ENCODE measurements at regions not wholly inside any gene's neighbourhood (a gene's known extent, or its start where the extent isn't known, plus 50 kb on each side); places are given as distances from the start of the nearest gene placed in this dataset.

DNA sequence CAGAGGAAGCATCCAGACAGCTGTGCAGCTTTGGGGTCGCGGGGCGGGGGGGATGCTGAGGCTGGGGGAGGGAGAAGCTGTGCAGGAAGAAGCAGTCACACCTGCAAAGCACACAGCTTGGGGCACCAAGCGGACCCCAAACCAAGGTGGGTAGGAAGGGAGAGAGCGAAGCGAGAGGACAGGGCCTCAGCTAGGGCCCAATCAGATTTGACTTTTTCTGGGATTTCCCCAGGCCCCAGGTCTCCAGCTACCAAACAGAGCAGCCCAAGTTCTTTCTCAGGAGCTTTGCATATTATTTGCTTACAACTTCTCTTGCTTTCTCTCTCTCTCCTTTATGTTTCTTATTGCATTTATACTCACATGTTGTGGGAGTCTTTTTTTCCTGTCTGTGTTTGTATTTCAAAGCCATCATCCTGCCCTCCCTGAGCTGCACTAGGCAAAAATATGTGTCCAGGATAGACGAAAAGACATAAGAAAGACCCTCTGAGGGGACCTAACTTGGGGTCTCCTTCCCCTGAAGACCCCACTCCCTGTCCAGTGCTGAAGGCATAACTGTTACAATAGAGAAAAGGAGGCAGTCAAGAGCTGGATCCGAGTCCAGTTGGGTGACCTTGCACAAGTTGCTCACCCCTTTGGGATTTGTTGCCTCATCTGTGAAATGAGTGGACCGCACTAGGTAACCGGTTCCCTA is 50.6 kb upstream of the SMNDC1 start:
- no peak for DNase-seq

DNA sequence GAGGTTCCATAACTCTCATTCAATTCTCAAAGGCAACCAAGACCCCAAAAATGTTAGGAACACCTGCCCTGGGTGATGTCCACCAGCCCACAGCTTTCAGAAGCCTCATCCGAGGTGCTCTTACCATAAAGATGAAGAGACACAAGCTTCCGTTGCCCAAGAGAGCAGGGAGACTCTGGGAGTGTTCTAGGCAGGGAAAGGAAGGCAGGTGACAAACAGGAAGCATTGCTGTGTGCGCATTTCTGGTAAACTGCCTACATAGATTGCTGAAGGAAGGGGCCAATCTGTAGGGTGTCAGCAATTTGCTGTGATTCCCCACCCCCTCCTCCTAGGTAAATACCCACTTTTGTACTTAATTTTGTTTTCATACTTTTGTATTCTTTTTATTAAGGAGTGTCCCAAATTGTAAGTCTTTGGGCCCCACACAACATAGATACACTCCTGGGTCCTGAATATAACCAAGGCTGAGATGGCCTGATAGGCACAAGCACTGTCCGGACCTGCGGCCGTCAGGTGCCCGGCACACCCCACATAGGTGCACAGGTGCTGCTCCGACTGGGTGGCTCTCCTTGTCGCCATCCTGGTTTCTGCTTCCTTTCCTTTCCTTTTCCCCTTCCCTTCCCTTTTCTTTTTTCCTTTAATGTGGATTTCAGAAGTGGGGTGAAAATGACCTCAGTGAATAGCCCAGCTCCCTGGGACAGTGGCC is 51.4 kb upstream of the SMNDC1 start:
- DNase-seq: no peak

DNA sequence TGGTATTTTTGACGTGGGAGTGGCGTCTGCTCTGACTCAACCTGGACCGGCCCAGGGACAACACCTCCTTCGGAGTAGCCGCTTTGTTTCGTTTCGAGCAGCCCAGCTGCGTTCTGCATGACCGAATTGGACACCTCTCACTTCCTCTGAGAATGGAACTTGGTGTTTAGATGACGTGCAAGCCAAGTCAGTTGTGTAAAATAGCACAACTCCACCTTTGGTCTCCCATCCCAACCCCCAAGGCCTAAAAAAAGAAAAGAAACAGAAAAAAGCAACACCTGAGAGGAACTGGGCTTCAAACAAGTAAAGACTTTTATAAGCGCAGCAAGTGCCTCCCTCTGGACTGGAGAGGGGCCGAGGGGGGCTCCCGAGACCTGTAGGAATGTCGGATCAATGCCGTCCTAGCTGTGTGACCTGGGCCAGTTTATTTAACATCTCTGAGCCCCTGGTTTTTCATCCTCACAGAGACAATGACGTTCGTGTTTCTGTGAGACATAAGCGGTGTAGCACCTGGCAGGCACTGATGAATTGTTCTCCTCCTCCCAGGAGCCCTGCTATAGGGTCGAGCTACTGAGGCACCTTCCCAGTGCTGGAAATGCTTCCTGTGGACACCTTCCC is 52.0 kb upstream of the SMNDC1 start:
- no peak for DNase-seq

DNA sequence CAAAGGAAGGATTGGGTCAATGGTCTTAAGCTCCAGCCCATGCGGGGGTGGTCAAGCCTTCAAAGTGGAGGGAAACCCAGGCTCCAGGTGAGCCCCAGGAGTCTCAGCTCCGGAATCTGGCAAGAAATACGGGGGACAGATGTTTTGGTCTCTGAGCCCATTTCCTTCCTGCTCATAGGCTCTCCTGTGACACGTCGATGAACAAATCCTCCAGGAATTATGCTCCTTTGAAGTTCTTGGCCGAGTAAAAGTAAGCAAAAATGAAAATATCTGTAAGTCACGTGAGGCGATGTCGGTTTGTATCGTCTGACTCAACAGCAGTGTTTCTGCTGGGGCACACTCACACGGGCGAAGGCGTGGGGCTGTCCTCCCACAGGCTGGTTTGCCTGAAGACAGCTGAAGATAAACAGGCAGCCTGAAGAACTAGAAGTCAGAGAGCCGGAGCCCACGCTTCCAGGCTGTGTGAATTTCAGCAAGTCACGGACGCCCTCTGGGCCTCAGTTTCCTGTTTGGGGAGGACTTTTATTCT is 52.6 kb upstream of the SMNDC1 start:
- DNase-seq: no peak

DNA sequence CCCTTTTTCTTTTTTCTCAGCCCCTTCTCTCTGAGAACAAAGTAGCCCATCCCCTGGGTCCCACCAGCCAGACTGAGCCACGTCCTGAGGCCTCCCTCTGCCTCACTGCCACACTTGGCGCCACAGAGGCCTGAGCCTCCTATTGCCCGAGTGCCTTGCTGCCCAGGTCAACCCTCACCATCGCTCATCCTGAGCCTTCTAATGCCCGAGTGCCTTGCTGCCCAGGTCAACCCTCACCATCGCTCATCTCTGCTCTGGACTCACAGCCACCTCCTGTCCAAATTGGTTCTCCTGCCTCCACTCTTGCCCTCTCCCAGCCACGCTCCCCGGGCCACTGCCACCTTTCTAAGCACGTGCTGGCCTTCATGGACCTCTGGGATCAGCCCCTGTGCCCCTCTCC is 53.2 kb upstream of the SMNDC1 start:
- DNase-seq: no peak

DNA sequence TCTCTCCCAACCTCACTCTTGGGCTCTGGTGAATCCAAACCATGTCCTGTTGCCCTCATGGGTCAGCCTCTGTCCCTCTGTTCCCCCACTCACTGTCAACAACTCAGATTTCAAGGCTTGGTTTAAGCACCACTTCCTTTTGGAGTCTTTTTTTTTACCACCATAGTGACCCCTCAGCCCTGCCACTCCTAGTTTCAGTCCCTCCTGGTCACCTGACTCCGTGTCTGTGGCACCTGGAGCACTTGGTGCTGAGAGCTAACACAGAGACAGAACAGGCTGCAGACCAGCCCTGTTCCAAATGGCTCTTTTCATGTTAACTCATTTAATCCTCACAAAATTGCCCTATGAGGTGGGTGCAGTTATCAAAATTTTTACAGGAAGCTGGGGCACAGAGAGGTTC is 53.6 kb upstream of the SMNDC1 start:
- DNase-seq: no peak

DNA sequence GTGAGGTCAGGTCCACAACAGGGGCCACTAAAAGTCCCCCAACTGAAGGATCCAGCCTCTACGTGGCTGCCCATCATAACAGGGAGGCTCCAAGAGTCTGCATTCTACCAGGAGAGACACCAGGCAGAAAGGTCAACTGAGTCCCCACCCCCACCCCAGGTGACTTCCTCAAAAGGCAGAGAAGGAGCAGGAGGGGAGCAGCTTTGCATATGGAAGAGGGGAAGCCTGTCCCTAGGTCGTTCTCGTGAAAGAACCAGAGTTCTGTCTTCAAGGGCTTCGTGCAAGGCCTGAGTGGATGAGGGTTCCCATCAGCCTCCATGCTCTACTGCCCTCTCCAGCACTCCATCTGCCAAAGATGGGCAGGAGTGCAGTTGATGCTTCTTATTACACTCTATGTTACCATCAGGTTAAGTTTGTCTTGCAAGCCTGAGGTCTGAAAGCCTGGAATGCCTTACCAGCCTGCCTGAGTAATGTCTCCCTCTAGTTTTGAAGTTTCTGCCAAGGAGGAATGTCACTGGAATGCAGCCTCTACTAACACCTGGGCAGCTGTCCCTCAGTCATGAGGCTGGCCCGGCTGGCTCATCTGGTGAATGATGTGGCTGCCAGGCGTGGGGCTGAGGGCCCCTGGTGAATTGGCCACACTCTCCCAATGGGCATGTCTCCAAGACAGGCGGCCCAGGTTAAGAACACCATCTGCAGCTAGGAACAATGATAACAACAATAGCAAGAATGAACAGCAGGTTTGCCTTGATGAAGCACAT is 54.3 kb upstream of the SMNDC1 start:
- DNase-seq: no peak

DNA sequence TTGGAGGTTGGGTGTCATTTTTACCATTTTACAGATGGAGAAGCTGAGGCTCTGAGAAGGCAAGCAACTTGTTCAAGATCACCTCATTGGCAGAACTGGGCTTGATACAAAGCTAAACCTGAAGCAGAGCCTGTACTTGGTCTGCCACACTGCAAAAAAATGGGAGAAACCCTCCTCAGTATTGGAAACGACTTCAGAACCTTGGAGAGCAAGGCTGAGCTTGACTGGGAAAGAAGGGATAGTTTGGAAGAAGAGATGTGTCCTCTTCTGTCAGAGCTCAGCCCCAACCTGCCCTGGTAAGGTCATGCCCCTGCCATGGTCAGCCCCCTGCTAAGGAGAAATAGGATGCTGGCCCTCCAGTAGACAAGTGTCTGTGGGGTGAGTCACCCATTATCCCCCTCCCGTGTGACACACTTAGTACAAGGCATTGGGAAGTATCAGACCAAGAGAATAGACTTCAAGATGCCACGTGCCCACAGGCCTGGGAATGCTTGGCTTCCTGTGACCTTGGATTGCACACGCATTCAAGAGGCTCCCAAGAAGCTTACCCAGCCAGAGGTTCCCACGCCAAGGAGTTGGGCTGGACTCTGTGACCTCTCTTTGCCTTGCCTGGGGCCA is 56.2 kb upstream of the SMNDC1 start:
- no peak for DNase-seq

DNA sequence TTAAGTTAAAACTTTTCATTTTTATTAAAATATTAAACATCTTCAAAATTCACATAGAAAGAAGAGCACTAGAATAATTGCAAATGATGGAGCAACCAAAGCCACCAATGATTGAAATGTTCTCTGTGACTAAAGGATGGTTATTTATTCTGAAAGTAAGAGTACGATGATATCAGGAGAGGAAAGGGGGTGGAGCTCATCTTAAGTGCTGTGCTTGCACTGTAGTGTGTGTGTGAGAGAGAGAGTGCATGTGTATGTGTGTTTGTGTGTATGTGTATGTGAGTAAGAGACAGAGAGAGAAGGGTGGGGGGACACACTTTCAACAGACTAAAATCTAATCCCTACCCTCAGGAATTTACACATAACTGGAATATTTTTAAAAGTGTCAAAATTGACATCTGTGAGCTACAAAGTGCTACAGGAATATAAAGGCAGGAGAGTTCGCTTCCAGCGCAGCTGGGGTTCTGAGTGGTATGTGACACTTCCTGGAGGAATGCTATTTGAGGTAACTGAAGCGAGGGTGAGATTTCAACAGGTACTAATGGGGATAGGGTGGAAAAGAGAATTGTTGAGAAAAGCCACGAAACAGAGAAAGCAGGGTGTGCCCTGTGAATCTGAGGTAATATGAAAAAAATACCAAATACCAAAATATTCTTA is 57.2 kb upstream of the SMNDC1 start:
- no peak for DNase-seq

DNA sequence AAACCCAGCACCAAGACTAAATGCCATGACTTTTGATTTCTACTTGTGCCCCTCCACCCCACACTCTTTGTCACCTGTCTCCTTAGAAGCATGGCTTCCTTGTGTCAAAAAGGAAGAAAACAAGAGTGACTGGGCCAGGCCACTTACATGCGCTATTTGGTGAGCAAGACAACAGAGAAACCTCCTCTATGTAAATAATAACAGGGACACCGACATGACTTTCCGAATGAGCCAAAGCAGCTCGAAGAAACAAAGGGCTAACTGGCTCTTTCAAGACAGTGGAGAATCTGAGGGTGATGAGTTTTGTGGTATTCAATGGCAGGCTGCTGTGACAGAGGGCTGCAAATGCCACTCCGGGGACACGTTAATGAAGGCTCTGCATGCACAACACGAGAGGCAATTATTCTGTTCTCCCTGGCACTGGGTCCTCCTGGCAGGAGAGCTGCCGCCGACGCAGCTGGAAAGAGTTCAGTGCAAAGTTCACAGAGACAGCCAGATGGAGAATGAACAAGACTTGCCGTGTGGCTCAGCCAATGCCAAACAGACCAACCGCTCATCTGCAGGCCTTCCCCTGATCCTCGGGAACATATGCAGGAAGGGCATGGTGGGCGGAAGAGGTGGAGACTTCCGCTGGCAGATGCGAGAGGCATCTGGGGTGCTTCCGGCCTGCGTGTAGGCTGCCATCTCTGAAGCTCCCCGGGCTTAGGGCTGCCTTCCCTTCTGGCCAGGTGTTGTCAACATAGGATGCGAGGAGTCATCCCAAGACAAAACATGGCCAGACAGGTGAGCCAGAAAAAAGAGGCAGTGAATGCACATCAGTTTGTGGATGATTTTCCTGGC is 59.1 kb upstream of the SMNDC1 start:
- DNase-seq: no peak

DNA sequence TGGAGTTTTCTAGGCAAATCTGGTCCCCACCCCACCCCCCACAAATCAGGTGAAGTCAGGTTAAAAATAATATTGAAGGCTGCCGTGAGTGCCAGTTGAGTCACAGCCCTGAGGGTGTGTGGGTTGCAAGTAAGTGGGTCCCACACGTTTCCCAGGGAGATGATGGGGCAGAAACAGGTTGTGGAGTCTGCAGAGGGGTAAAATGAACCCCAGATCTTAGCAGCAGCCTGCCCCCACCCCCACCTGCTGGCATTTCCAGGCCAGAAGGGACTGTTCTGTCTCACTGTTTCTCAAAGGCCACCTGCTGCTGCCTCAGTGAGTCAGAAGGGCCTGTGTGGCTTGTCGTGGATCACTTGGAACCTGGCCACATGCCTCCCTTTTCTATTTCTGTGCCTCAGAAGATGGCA is 59.8 kb upstream of the SMNDC1 start:
- no peak for DNase-seq

DNA sequence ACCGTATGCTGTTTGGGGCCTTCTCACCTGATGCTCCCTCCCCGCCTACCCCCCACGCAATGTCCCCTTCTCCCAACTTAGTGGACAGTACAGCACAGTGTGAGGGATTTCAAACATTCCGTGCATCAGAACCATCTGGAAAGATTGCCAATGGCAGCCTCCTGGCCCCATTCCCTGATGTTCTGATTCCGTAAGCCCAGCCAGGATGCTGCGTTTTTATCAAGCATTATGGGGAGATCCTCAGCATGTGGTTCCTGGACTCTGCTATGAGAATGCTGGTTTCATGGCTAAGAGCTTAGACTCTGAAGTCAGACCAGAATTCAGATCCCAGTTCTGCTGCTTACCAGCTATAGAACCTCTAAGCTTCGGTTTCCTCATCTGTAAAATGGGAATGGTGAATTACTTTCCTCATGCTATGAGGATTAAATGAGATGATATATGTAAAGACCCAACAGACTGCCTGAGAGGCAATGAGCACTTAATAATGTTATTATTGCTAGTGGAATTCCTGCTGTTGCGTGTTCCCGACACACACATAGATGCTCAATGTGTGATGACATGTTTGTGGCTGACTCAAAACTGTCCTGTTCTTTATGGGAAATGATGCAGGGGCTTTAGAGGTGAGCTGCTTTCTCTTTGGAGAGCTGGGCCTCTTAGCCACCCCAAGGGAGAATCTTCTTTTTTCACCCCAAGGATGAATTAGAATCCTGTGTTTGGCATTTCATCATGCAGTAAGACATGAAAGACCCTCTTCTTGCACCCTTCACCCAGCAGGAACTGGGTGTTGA is 60.8 kb upstream of the SMNDC1 start:
- no peak for DNase-seq

DNA sequence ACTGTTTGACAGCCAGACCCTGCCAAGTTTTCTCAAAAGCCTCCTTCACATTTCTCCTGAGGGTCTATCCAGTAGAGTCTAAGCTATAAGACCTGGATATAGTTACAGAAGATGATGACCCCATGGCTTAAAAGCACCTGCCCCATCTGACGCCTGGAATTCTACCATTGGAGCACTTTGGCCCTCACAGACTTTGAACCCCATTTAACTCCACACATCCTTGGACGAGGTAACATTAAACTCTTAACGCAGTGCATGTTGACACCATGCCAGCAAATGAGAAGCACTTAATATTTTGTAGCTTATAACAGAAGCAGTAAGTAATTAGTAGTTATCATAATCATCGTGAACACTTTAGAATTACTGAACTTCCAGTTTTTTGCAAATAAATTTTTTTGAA is 61.9 kb upstream of the SMNDC1 start:
- no peak for DNase-seq

DNA sequence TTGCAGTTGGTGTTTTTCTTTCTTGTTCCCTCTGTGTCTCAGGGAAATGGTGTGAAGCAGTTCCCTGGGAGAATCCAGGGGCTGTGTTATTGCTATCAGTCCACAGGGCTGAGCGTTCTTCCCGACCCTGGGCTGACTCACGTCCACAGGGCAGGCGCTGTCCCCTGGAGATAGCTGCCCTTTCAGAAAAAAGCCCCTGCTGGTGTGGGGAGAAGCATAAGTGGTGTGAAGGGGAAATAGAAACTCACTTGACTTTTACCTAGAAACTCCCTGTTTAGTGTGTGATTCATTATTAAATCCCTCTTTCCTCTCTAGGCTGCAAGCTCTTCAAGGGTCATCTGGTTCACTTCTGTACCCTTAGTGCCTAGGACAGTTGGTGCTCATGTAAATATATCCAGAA is 63.3 kb upstream of the SMNDC1 start:
- no peak for DNase-seq

DNA sequence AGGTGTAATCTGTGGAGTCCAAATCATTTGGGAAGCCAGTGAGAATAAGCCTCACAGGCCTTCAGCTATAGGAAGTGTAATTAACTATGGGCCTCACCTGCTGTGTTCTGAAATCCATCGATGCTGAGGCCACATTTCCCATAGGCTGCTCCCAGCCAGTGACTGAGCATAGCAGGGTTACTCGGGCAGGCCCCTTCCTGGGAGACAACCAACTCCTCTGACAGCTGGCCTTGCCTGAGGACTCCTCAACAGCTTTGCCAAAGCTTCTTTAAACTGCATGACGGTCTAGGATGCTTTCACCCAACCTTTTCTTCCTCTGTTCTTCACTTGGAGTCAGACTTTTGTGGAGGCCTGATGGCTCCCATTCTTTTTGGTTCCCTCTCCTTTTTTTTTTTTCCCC is 63.8 kb upstream of the SMNDC1 start:
- DNase-seq: no peak

DNA sequence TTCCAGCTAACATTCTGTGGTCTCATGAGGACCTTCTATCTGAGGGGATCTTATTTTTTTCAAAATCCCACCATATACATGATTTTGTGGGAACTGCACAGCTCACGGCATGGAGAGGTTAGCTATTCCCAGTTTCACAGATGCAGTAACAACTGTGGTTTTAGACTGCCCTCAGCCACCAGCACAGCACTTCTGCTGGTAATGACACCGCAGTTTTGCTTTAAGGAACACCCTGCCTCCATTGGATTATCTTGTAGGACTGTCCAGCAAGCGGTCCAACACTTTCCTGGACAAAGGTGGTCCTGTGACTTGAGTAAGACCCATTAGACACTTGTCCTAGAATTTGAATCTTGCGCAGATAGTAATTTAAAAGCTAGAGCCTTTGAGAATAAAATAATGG is 65.3 kb upstream of the SMNDC1 start:
- DNase-seq: no peak

DNA sequence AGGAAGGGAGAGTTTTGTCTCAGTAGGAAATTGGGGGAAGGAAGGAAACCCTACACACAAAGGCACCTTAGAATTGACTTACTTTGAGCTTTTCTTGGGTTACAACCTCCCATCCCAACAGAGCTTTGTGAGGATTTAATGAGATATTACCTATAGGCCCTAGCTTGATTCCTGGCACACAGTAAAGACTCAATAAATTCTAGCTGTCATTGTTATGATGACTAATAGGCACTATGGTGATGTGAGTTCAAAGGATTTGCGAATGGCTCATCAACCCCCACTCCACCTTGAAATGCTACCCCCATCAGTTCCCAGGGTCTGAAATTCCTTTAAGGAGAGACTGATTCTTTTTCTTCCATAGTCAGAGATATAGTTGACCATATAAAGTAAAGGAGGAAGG is 67.9 kb upstream of the SMNDC1 start:
- DNase-seq: no peak

DNA sequence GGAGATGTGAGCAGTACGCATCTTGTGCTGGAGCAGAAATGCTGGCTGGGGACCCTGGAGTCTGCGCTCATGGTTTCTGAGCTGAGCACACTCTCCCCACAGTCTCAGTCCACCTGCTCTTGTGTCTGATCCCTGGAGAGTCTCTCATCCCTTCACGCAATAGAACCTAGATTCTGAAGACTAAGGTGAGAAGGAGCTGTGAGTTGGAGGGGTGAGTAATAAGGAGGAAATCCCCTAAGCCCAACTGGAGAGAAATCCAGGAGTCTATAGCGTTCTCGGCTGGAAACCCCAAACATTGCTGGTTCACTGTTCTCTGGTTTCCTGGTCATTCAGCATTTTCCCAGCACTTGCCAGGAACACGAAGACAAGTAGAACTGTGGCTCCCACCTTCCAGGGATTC is 68.3 kb upstream of the SMNDC1 start:
- DNase-seq: no peak

DNA sequence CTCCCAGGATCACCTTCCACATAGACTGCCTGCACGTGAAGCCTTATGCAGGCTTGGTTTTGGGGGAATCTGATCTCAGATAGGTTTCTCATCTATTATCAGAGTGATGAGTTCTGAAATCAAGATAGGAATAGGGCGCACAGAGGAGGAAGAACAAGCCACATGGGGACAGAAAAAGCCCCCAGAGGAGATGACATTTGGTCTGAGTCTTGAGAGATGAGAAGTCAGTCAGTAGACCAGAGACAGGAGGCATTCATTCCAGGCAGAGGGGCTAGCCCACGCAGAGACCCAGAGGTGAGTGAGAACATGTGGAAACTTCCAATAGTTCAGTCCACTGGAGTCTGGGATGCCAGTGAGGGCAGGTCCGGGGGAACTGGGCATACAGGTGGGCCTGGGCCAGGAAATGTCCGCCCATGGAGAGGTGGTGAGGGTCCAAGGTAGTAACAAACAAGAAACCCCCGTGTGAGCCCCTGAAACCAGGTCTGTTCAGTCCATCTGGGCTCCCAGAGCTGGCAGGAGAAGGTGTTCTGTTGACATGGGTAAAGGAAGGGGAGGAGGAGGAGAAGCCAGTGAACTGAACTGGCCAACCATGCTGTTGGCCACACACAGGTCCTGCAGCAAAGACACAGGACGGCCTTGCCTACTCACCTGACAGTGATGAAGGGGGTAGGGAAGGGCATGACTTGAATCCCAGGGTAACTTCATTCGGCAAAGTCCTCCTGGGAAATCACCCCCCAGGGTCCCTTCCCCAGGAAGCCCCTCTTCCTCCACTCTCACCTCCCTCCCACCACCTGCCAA is 69.3 kb upstream of the SMNDC1 start:
- DNase-seq: no peak

DNA sequence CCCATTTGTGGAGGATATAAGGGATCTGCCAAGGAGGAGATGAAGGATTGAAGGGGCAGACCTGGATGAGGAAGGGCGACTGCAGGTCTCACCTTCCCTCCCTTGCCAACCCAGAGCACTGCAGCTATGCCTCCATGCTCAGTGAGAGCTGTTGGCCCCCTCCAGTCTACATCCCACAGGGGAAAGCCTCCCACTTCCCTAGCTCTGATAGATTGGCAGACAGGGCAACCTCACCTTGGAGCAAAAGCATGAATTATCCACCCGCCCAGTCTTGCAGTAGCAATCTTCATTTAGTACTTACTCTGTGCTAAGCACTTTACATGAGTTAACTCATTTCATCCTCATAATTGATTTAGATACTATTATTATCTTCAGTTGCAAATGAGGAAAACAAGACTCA is 70.4 kb upstream of the SMNDC1 start:
- no peak for DNase-seq

All from COR-L47 (cell line).